ENCODE measurements at regions not wholly inside any gene's neighbourhood (a gene's known extent, or its start where the extent isn't known, plus 50 kb on each side); places are given as distances from the start of the nearest gene placed in this dataset.

GRCh38 chr4:54806351-54806750 lies 148.6 kb downstream of the KIT start:
- TF ChIP-seq POLR2A (IDR thresholded peaks at IDR 0.05; ENCODE audit: low read depth, low read length), result no peak
- TF ChIP-seq POLR2AphosphoS5 (IDR thresholded peaks at IDR 0.05; ENCODE audit: low read depth, low read length), result no peak
- TF ChIP-seq TAF1 (IDR thresholded peaks at IDR 0.05; ENCODE audit: borderline replicate concordance, low read depth, low read length), result no peak
